HEK293 (cell line): ENCODE measurements at regions not wholly inside any gene's neighbourhood (a gene's known extent, or its start where the extent isn't known, plus 50 kb on each side); places are given as distances from the start of the nearest gene placed in this dataset.
A peak's percentile ranks its signal among the peaks of the same experiment; 100 is the strongest.

Source experiments
- CTCF ChIA-PET: fragments of 350-600 bp; formaldehyde crosslinking; extraction: SDS; loops from one replicate; lab custom pipeline; 2021; ENCODE audit warnings: antibody characterized with exemption; lab: Yijun Ruan, JAX
- POLR2A ChIA-PET: fragments of 300-600 bp; formaldehyde crosslinking; extraction: SDS; loops from one replicate; lab custom pipeline; 2020; ENCODE audit warnings: antibody characterized with exemption, inconsistent platforms; lab: Yijun Ruan, JAX
- H3K27ac ChIP-seq: fragments of 200-500 bp; sonication (Bioruptor generic); 2 replicates; pipeline ENCODE4 v1.5.1; 2014; ENCODE audit warnings: low read depth, low read length, control low read depth, inconsistent platforms; ENCODE audit errors: extremely low read depth
- H3K36me3 ChIP-seq, 2 experiments: fragments of 200-500 bp in 1 of 2; sonication (Bioruptor generic) in 1 of 2; 1 replicate in 1 of 2; 2 replicates in 1 of 2; pipeline ENCODE4 v1.5.1; 2014 to 2017; ENCODE audit warnings: inconsistent platforms in 2 of 2, low read length in 2 of 2; ENCODE audit not compliant: control insufficient read depth in 2 of 2, insufficient read depth in 1 of 2
- H3K4me1 ChIP-seq: fragments of 200-500 bp; sonication (Bioruptor generic); 2 replicates; pipeline ENCODE4 v1.5.1; 2014; ENCODE audit warnings: mild to moderate bottlenecking, low read length, inconsistent platforms; ENCODE audit not compliant: control insufficient read depth, insufficient read depth
- H3K4me3 ChIP-seq: 2 replicates; pipeline ENCODE4 v1.5.1; 2011; ENCODE audit warnings: low read depth, mild to moderate bottlenecking, control low read depth, low read length, moderate library complexity
- H3K9me3 ChIP-seq: fragments of 200-500 bp; sonication (Bioruptor generic); 2 replicates; pipeline ENCODE4 v1.5.1; 2014; ENCODE audit warnings: low read depth, low read length, inconsistent platforms; ENCODE audit not compliant: control insufficient read depth, insufficient read depth
- BCL11A ChIP-seq: fragments of 450-650 bp; formaldehyde crosslinking; IDR thresholded peaks from 2 replicates; pipeline ENCODE4 v1.5.1; 2016; ENCODE audit warnings: low read depth, missing biosample characterization, missing genetic modification characterization
- GLI4 ChIP-seq: fragments of 450-650 bp; formaldehyde crosslinking; IDR thresholded peaks from 2 replicates; pipeline ENCODE4 v1.5.1; 2016; ENCODE audit warnings: missing biosample characterization, missing genetic modification characterization
- SP7 ChIP-seq: fragments of 450-650 bp; formaldehyde crosslinking; IDR thresholded peaks from 2 replicates; pipeline ENCODE4 v1.5.1; 2016; ENCODE audit warnings: missing biosample characterization, missing genetic modification characterization
- TRIM28 ChIP-seq: IDR thresholded peaks from 2 replicates; pipeline ENCODE4 v1.6.1; 2011; ENCODE audit warnings: low read length, control low read depth, borderline replicate concordance
- ZFHX2 ChIP-seq: fragments of 450-650 bp; formaldehyde crosslinking; conservative IDR thresholded peaks from 2 replicates; pipeline ENCODE4 v1.5.1; 2016; ENCODE audit warnings: missing biosample characterization, missing genetic modification characterization
- ZFP69B ChIP-seq: fragments of 450-650 bp; formaldehyde crosslinking; IDR thresholded peaks from 2 replicates; pipeline ENCODE4 v1.5.1; 2016; ENCODE audit warnings: missing biosample characterization, missing genetic modification characterization
- ZNF10 ChIP-seq: fragments of 450-650 bp; formaldehyde crosslinking; IDR thresholded peaks from 2 replicates; pipeline ENCODE4 v1.5.1; 2017; ENCODE audit warnings: missing biosample characterization, missing genetic modification characterization
- ZNF138 ChIP-seq: fragments of 450-650 bp; formaldehyde crosslinking; IDR thresholded peaks from 2 replicates; pipeline ENCODE4 v1.5.1; 2016; ENCODE audit warnings: missing biosample characterization, missing genetic modification characterization, borderline replicate concordance
- ZNF16 ChIP-seq: fragments of 450-650 bp; formaldehyde crosslinking; IDR thresholded peaks from 2 replicates; pipeline ENCODE4 v1.5.1; 2016; ENCODE audit warnings: low read depth, missing biosample characterization, missing genetic modification characterization
- ZNF335 ChIP-seq: fragments of 450-650 bp; formaldehyde crosslinking; conservative IDR thresholded peaks from 2 replicates; pipeline ENCODE4 v1.5.1; 2016; ENCODE audit warnings: missing biosample characterization, missing genetic modification characterization
- ZNF366 ChIP-seq: fragments of 450-650 bp; formaldehyde crosslinking; conservative IDR thresholded peaks from 2 replicates; pipeline ENCODE4 v1.5.1; 2016; ENCODE audit warnings: missing biosample characterization, missing genetic modification characterization
- ZNF549 ChIP-seq: fragments of 450-650 bp; IDR thresholded peaks from 2 replicates; pipeline ENCODE4 v1.5.1; 2018; ENCODE audit warnings: missing biosample characterization, missing genetic modification characterization, mild to moderate bottlenecking, inconsistent platforms, moderate library complexity
- ZNF768 ChIP-seq: fragments of 450-650 bp; formaldehyde crosslinking; IDR thresholded peaks from 2 replicates; pipeline ENCODE4 v1.5.1; 2018; ENCODE audit warnings: missing biosample characterization, mild to moderate bottlenecking, missing genetic modification characterization
- ZNF776 ChIP-seq: fragments of 450-650 bp; formaldehyde crosslinking; IDR thresholded peaks from 2 replicates; pipeline ENCODE4 v1.5.0; 2017; ENCODE audit warnings: missing biosample characterization, missing genetic modification characterization, borderline replicate concordance
- ZNF792 ChIP-seq: fragments of 450-650 bp; formaldehyde crosslinking; IDR thresholded peaks from 2 replicates; pipeline ENCODE4 v1.5.1; 2016; ENCODE audit warnings: missing biosample characterization, missing genetic modification characterization
- TF ChIP-seq, protein P1 (sequence below): fragments of 450-650 bp; formaldehyde crosslinking; IDR thresholded peaks from 2 replicates; pipeline ENCODE4 v1.5.1; 2016; ENCODE audit warnings: missing biosample characterization, missing genetic modification characterization, borderline replicate concordance
- TF ChIP-seq, protein P2 (sequence below): IDR thresholded peaks from 2 replicates; pipeline ENCODE4 v1.6.1; 2011; ENCODE audit warnings: mild to moderate bottlenecking, low read depth, low read length, borderline replicate concordance

DNA sequence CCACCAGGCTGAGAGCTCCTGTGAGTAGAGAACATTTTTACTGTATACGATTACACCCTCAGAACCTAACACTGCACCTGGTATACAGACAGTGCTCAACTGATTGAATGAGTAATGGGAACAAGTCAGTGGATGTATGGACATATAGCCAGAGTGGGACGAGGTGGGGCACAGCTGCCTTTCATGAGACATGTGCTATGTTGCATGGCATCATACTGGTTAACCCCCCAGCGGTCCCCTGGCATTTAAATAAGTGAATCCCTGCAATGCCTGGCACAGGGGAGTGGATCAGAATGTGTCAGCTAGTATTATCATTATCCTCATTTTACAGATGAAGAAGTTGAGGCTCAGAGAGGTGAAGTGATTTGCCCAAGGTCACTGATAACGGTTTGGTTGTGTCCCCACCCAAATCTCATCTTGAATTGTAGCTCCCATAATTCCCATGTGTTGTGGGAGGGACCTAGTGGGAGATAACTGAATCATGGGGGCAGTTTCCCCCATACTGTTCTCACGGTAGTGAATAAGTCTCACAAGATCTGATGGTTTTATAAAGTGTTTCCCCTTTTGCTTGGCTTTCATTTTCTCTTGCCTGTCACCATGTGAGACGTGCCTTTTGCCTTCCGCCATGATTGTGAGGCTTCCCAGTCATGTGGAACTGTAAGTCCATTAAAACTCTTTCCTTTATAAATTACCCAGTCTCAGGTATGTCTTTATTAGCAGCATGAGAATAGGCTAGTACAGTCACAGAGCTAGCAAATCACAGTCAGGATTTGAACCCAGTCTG lies 56.0 kb upstream of the ATP2B2 start:
- TF ChIP-seq ZNF792 (tag by site-specific recombination) (no peak), ZNF768 (tag by site-specific recombination) (no peak), ZNF16 (tag by site-specific recombination) (no peak), ZNF366 (no peak), ZNF335 (tag by site-specific recombination) (no peak), TRIM28 (no peak), BCL11A (tag by site-specific recombination) (no peak), ZNF549 (tag by site-specific recombination) (no peak), SP7 (tag by site-specific recombination) (no peak), ZNF138 (tag by site-specific recombination) (no peak), ZFP69B (tag by site-specific recombination) (no peak), ZNF10 (no peak)
- TF ChIP-seq, protein P1, sequence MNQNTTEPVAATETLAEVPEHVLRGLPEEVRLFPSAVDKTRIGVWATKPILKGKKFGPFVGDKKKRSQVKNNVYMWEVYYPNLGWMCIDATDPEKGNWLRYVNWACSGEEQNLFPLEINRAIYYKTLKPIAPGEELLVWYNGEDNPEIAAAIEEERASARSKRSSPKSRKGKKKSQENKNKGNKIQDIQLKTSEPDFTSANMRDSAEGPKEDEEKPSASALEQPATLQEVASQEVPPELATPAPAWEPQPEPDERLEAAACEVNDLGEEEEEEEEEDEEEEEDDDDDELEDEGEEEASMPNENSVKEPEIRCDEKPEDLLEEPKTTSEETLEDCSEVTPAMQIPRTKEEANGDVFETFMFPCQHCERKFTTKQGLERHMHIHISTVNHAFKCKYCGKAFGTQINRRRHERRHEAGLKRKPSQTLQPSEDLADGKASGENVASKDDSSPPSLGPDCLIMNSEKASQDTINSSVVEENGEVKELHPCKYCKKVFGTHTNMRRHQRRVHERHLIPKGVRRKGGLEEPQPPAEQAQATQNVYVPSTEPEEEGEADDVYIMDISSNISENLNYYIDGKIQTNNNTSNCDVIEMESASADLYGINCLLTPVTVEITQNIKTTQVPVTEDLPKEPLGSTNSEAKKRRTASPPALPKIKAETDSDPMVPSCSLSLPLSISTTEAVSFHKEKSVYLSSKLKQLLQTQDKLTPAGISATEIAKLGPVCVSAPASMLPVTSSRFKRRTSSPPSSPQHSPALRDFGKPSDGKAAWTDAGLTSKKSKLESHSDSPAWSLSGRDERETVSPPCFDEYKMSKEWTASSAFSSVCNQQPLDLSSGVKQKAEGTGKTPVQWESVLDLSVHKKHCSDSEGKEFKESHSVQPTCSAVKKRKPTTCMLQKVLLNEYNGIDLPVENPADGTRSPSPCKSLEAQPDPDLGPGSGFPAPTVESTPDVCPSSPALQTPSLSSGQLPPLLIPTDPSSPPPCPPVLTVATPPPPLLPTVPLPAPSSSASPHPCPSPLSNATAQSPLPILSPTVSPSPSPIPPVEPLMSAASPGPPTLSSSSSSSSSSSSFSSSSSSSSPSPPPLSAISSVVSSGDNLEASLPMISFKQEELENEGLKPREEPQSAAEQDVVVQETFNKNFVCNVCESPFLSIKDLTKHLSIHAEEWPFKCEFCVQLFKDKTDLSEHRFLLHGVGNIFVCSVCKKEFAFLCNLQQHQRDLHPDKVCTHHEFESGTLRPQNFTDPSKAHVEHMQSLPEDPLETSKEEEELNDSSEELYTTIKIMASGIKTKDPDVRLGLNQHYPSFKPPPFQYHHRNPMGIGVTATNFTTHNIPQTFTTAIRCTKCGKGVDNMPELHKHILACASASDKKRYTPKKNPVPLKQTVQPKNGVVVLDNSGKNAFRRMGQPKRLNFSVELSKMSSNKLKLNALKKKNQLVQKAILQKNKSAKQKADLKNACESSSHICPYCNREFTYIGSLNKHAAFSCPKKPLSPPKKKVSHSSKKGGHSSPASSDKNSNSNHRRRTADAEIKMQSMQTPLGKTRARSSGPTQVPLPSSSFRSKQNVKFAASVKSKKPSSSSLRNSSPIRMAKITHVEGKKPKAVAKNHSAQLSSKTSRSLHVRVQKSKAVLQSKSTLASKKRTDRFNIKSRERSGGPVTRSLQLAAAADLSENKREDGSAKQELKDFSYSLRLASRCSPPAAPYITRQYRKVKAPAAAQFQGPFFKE, result no peak
- H3K36me3 ChIP-seq, result no peaks in the 10 kb centered on the region
- CTCF ChIA-PET, result no interaction called here

DNA sequence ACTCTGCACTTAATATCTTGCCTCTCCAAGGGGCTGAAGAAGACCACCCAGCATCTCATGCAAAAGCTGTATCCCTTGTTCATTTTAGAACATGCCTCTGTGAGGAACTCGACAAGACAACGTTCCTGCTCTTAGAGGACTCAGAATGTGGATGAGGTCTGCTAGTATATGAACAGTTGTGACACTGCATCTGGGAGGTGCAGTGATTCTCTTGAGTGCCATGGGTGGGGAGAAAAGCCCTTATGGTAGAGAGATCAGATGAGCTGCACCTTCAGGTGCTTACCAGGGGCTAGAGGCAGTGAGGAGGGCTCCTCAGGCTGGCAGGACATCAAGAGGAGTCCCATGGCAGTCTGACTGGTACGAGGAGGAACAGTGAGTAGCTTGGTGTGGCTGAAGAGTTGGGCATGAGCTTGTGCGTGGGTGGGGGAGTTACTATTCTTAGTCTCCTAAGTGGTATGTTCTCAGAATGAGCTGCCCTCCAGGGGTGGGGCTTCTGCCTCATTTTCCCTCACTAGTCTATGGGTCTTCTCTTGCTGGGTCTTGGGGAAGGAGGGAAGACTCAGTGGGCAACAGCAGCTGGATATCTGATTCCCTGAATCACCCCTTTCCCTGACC lies 56.7 kb upstream of the ATP2B2 start:
- 0 out of 2 replicates have a peak, but pooled peaks have one; percentile 16 for TF ChIP-seq ZFHX2 (tag by site-specific recombination)
- TF ChIP-seq ZNF776 (tag by site-specific recombination), result no peak
- Histone ChIP-seq H3K36me3 (no peaks in the 10 kb centered on the region), H3K4me1 (no peaks in the 10 kb centered on the region), H3K27ac (no peak overlapping the region), H3K4me3 (no peak overlapping the region), H3K9me3 (no peaks in the 10 kb centered on the region)
- POLR2A ChIA-PET, result no interaction called here
- CTCF ChIA-PET, result no interaction called here

More for the DNA sequence above, 56.0 kb upstream of the ATP2B2 start:
- Histone ChIP-seq H3K4me3 (no peak overlapping the region), H3K27ac (no peak overlapping the region), H3K4me1 (no peaks in the 10 kb centered on the region), H3K9me3 (no peaks in the 10 kb centered on the region)
- POLR2A ChIA-PET, result no interaction called here

DNA sequence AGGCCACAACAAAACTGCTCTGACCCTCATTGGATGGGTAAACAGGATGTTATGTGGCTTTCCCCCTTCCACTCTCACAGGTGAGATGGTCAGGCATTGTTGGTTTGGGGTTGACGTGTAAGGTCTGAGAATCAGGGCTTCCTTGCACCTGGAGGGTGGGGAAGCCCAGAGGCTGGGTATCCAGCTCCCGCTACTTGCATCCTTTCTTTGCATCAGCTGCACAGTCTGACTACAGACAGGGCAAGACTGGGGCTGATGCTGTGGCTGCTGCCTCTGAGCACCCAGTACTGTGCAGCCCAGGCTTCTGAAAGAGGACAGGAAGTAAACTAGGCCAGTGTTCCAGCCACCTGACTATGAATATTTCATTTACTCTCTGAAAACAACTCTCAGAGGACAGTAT lies 58.0 kb upstream of the ATP2B2 start:
- TF ChIP-seq GLI4 (tag by site-specific recombination), result no peak
- TF ChIP-seq, protein P2, sequence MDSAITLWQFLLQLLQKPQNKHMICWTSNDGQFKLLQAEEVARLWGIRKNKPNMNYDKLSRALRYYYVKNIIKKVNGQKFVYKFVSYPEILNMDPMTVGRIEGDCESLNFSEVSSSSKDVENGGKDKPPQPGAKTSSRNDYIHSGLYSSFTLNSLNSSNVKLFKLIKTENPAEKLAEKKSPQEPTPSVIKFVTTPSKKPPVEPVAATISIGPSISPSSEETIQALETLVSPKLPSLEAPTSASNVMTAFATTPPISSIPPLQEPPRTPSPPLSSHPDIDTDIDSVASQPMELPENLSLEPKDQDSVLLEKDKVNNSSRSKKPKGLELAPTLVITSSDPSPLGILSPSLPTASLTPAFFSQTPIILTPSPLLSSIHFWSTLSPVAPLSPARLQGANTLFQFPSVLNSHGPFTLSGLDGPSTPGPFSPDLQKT, result no peak
- Histone ChIP-seq H3K4me3 (no peak overlapping the region), H3K36me3 (no peaks in the 10 kb centered on the region), H3K4me1 (no peaks in the 10 kb centered on the region), H3K9me3 (no peaks in the 10 kb centered on the region), H3K27ac (no peak overlapping the region)
- ChIA-PET CTCF (no interaction called here), POLR2A (no interaction called here)
